ENCODE measurements at regions not wholly inside any gene's neighbourhood (a gene's known extent, or its start where the extent isn't known, plus 50 kb on each side); places are given as distances from the start of the nearest gene placed in this dataset.

- no peaks in the 10 kb centered on the region for H3K36me3 ChIP-seq (ENCODE audit: control insufficient read depth, insufficient read depth, low read length)
- TF ChIP-seq ID3 (CRISPR knock-in tag; IDR thresholded peaks at IDR 0.05) (no peak), ID3 (tag; IDR thresholded peaks at IDR 0.05) (no peak), IRF1 (CRISPR knock-in tag; IDR thresholded peaks at IDR 0.05; ENCODE audit: borderline replicate concordance) (no peak), SAFB (IDR thresholded peaks at IDR 0.05; ENCODE audit: borderline replicate concordance, low read depth, low read length) (no peak), OTX1 (CRISPR knock-in tag; IDR thresholded peaks at IDR 0.05) (no peak), ZFP30 (CRISPR knock-in tag; IDR thresholded peaks at IDR 0.05; ENCODE audit: borderline replicate concordance) (no peak), ZNF354B (CRISPR knock-in tag; IDR thresholded peaks at IDR 0.05) (no peak), CBX2 (IDR thresholded peaks at IDR 0.05; ENCODE audit: insufficient read depth, low read length, poor library complexity, severe bottlenecking) (no peak)
- POLR2A ChIA-PET = no interaction called here
- no peaks in the 10 kb centered on the region for H3K9me3 ChIP-seq (replicated peaks; ENCODE audit: control insufficient read depth, insufficient read depth, low read depth, low read length)
- in situ Hi-C loops (cut with MboI) = no loop called here
- no peaks in the 10 kb centered on the region for H3K4me1 ChIP-seq (replicated peaks in 1 of 2; ENCODE audit: control insufficient read depth in 2 of 2, insufficient read depth in 2 of 2, low read length in 2 of 2)
- no peaks in the 10 kb centered on the region for H4K20me1 ChIP-seq (replicated peaks; ENCODE audit: control insufficient read depth, insufficient read depth, low read length)
- FAIRE-seq (no peak), DNase-seq (ENCODE audit: extremely low read depth in 1 of 4, low spot score in 3 of 4) (no peak), ATAC-seq (no peak)
- WGBS (ENCODE audit: insufficient coverage, low coverage, missing lambda C conversion rate) = no CpG with 5 or more reads among the region's 3 CpGs
- H3K4me3 ChIP-seq = no peak overlapping the region
- H3K4me2 ChIP-seq (ENCODE audit: insufficient read depth, low read length) = no peak overlapping the region
- H3K27ac ChIP-seq (ENCODE audit: extremely low read depth, low read depth, low read length) = no peak overlapping the region
- H2AFZ ChIP-seq (ENCODE audit: low read depth, low read length) = no peak overlapping the region
- H3K79me2 ChIP-seq (ENCODE audit: control insufficient read depth, insufficient read depth, low read length) = no peaks in the 10 kb centered on the region
- no peaks in the 10 kb centered on the region for H3K9me1 ChIP-seq (ENCODE audit: control insufficient read depth, insufficient read depth, low read length)
- intact Hi-C loops (cut with micrococcal nuclease) = no loop called here
- no TSS peak for BruUV-seq (replicated peaks)
- no peaks in the 10 kb centered on the region for H3K27me3 ChIP-seq (ENCODE audit: control insufficient read depth in 2 of 2, insufficient read depth in 2 of 2, low read length in 2 of 2)
- no peak overlapping the region for H3K9ac ChIP-seq (ENCODE audit: insufficient read depth in 1 of 2, low read depth in 2 of 2, low read length in 2 of 2)
- CTCF ChIA-PET (ENCODE audit: low intra/inter-chr PET ratio) = no interaction called here
These were observed 864.0 kb upstream of the ACO1 start for GRCh38 chr9:31520301-31521085.

Data from K562 (cell line).